ENCODE measurements at regions not wholly inside any gene's neighbourhood (a gene's known extent, or its start where the extent isn't known, plus 50 kb on each side); places are given as distances from the start of the nearest gene placed in this dataset.
"Not testable (repeated sequence)": the region's sequence is repeated elsewhere in the genome, so short reads cannot be mapped to it uniquely, and the experiment has no call there.

GRCh38 chr4:66284991-66285451, 614.7 kb upstream of the EPHA5 start:
- H3K4me3 ChIP-seq (ENCODE audit: low read depth, low read length): no peak overlapping the region
- TF ChIP-seq CTCF (IDR thresholded peaks at IDR 0.05; ENCODE audit: borderline replicate concordance, insufficient read depth, low read depth, low read length): no peak

- H3K4me3 ChIP-seq (ENCODE audit: low read depth, low read length): no peak overlapping the region
- no peak for TF ChIP-seq CTCF (IDR thresholded peaks at IDR 0.05; ENCODE audit: borderline replicate concordance, insufficient read depth, low read depth, low read length)
Observed at GRCh38 chr4:66279084-66279483, 608.8 kb upstream of the EPHA5 start.

GRCh38 chr4:66275411-66276038, 605.2 kb upstream of the EPHA5 start:
- no peak for TF ChIP-seq CTCF (IDR thresholded peaks at IDR 0.05; ENCODE audit: borderline replicate concordance, insufficient read depth, low read depth, low read length)
- H3K4me3 ChIP-seq (ENCODE audit: low read depth, low read length): no peak overlapping the region

GRCh38 chr4:66273110-66273509, 602.8 kb upstream of the EPHA5 start:
- H3K4me3 ChIP-seq (ENCODE audit: low read depth, low read length): no peak overlapping the region
- TF ChIP-seq CTCF (IDR thresholded peaks at IDR 0.05; ENCODE audit: borderline replicate concordance, insufficient read depth, low read depth, low read length): no peak

- not testable (repeated sequence) for H3K4me3 ChIP-seq (ENCODE audit: low read depth, low read length)
Observed at GRCh38 chr4:66270356-66270755, 600.1 kb upstream of the EPHA5 start.

GRCh38 chr4:66266554-66266953, 596.3 kb upstream of the EPHA5 start:
- H3K4me3 ChIP-seq (ENCODE audit: low read depth, low read length): not testable (repeated sequence)

GRCh38 chr4:66266035-66266434, 595.7 kb upstream of the EPHA5 start:
- no peak overlapping the region for H3K4me3 ChIP-seq (ENCODE audit: low read depth, low read length)
- no peak for TF ChIP-seq CTCF (IDR thresholded peaks at IDR 0.05; ENCODE audit: borderline replicate concordance, insufficient read depth, low read depth, low read length)

- TF ChIP-seq CTCF (IDR thresholded peaks at IDR 0.05; ENCODE audit: borderline replicate concordance, insufficient read depth, low read depth, low read length): no peak
- H3K4me3 ChIP-seq (ENCODE audit: low read depth, low read length): no peak overlapping the region
Observed at GRCh38 chr4:66252291-66252690, 582.0 kb upstream of the EPHA5 start.
